B cell (primary cell): ENCODE measurements at regions not wholly inside any gene's neighbourhood (a gene's known extent, or its start where the extent isn't known, plus 50 kb on each side); places are given as distances from the start of the nearest gene placed in this dataset.

Experiments used
- ATAC-seq: fragments of 200-7000 bp; cut with Tn5 transposase; one replicate; pipeline ENCODE4 v1.10.0; 2021; ENCODE audit warnings: low read depth, mild to moderate bottlenecking, moderate number of reproducible peaks, moderate library complexity
- CTCF ChIA-PET: fragments of 350-600 bp; sonication (Branson Sonifier 250); formaldehyde crosslinking; loops from one replicate; lab custom pipeline; 2021; ENCODE audit warnings: antibody characterized with exemption, inconsistent platforms; lab: Charles Lee
- POLR2A ChIA-PET: fragments of 350-600 bp; sonication (Branson Sonifier 250); formaldehyde crosslinking; loops from one replicate; lab custom pipeline; 2021; ENCODE audit warnings: antibody characterized with exemption; lab: Charles Lee
- DNase-seq: peaks from one replicate; pipeline ENCODE4 v3.0.0; 2013
- H2AFZ ChIP-seq: 2 replicates; pipeline ENCODE4 v1.6.1; 2012; ENCODE audit warnings: mild to moderate bottlenecking, low read depth, low read length; ENCODE audit not compliant: insufficient read depth, poor library complexity, severe bottlenecking
- H3K27ac ChIP-seq, 2 donors: 1 replicate in 1 of 2; 2 replicates in 1 of 2; pipeline ENCODE4 v1.5.1; 2012 to 2013; ENCODE audit warnings: low read length in 2 of 2, mild to moderate bottlenecking in 2 of 2, moderate library complexity in 1 of 2
- H3K27me3 ChIP-seq, 4 experiments: fragments of 200-600 bp in 1 of 4; sonication (generic) in 1 of 4; replicated peaks in 1 of 4; 1 replicate in 2 of 4; 2 replicates in 2 of 4; pipeline versions ENCODE4 v1.6.1 to v1.7.0; 2013 to 2016; ENCODE audit warnings: low read length in 3 of 4, mild to moderate bottlenecking in 2 of 4, mixed read lengths in 1 of 4, moderate library complexity in 1 of 4; ENCODE audit not compliant: insufficient read depth in 4 of 4, control insufficient read depth in 3 of 4; ENCODE audit errors: control extremely low read depth in 1 of 4
- H3K36me3 ChIP-seq, 2 experiments: replicated peaks in 1 of 2; 1 replicate in 1 of 2; 2 replicates in 1 of 2; pipeline versions ENCODE4 v1.6.1 to v1.7.1; 2013; ENCODE audit warnings: low read length in 1 of 2; ENCODE audit not compliant: insufficient read depth in 2 of 2, control insufficient read depth in 1 of 2; ENCODE audit errors: control extremely low read depth in 1 of 2, extremely low read depth in 1 of 2
- H3K4me1 ChIP-seq, 2 donors: fragments of 200-600 bp in 1 of 2; sonication (generic) in 1 of 2; 1 replicate in 1 of 2; 2 replicates in 1 of 2; pipeline versions ENCODE4 v1.5.1 to v1.6.1; 2013 to 2017; ENCODE audit warnings: low read length in 2 of 2; ENCODE audit not compliant: control insufficient read depth in 2 of 2, insufficient read depth in 2 of 2
- H3K4me2 ChIP-seq: replicated peaks from 2 replicates; pipeline ENCODE3; 2012; ENCODE audit warnings: mild to moderate bottlenecking, low read depth, low read length; ENCODE audit not compliant: poor library complexity, severe bottlenecking
- H3K4me3 ChIP-seq, 5 experiments: fragments of 200-600 bp in 1 of 5; sonication (generic) in 1 of 5; 1 replicate in 3 of 5; 2 replicates in 2 of 5; pipeline versions ENCODE4 v1.5.1 to v1.7.0; 2011 to 2016; ENCODE audit warnings: low read length in 4 of 5, mild to moderate bottlenecking in 4 of 5, low read depth in 2 of 5, control low read depth in 1 of 5, moderate library complexity in 1 of 5; ENCODE audit not compliant: insufficient read depth in 1 of 5; ENCODE audit errors: control extremely low read depth in 1 of 5, extremely low read depth in 1 of 5
- H3K79me2 ChIP-seq: fragments of 200-600 bp; sonication (generic); one replicate; pipeline ENCODE4 v1.6.0; 2016; ENCODE audit warnings: low read length; ENCODE audit not compliant: control insufficient read depth, insufficient read depth
- H3K9ac ChIP-seq: fragments of 200-600 bp; sonication (generic); 2 replicates; pipeline ENCODE4 v1.6.1; 2017; ENCODE audit warnings: mild to moderate bottlenecking, low read length, moderate library complexity
- H3K9me3 ChIP-seq, 3 donors: one replicate each; pipeline versions ENCODE4 v1.6.1 to v1.7.1; 2013; ENCODE audit warnings: low read length in 2 of 3; ENCODE audit not compliant: control insufficient read depth in 2 of 3, insufficient read depth in 1 of 3; ENCODE audit errors: control extremely low read depth in 1 of 3
- H4K20me1 ChIP-seq: 2 replicates; pipeline ENCODE4 v1.6.0; 2012; ENCODE audit warnings: mild to moderate bottlenecking, low read length; ENCODE audit not compliant: insufficient read depth, control insufficient read depth, poor library complexity, severe bottlenecking
- H3K27ac Mint-ChIP-seq: one replicate; pipeline ENCODE4 v1.8.0; 2021; ENCODE audit warnings: mixed read lengths
- H3K27me3 Mint-ChIP-seq: one replicate; pipeline ENCODE4 v1.8.0; 2021; ENCODE audit warnings: mixed read lengths
- H3K4me1 Mint-ChIP-seq: one replicate; pipeline ENCODE4 v1.8.0; 2021; ENCODE audit warnings: mixed read lengths
- H3K4me3 Mint-ChIP-seq: one replicate; pipeline ENCODE4 v1.8.0; 2021; ENCODE audit warnings: mixed read lengths
- H3K9me3 Mint-ChIP-seq: one replicate; pipeline ENCODE4 v1.8.0; 2022; ENCODE audit warnings: mixed read lengths; ENCODE audit not compliant: insufficient read depth
- CTCF ChIP-seq: fragments of 200-600 bp; IDR thresholded peaks from one replicate; pipeline ENCODE4 v1.8.0; 2022; ENCODE audit warnings: antibody characterized with exemption, mild to moderate bottlenecking
- EZH2 ChIP-seq: IDR thresholded peaks from 2 replicates; pipeline ENCODE4 v1.6.1; 2012; ENCODE audit warnings: borderline replicate concordance, low read depth, mild to moderate bottlenecking, moderate library complexity, low read length; ENCODE audit not compliant: insufficient read depth, poor library complexity, severe bottlenecking
- WGBS: methylation state at CpG from one replicate; pipeline ENCODE4 v1.1.5; 2013; ENCODE audit warnings: missing lambda C conversion rate; ENCODE audit not compliant: insufficient coverage; 5-methylcytosine and 5-hydroxymethylcytosine counted together
- intact Hi-C: fragments of 100-400 bp; cut with micrococcal nuclease; formaldehyde crosslinking; loops from one replicate; pipeline ENCODE4 v1.10.0; 2022

GRCh38 chr6:102581378-102582124, 1188.0 kb downstream of the GRIK2 start:
- WGBS = 93% methylated on average over 10 of the region's 11 CpGs
- intact Hi-C loops = no loop called here
- no peak for ATAC-seq

More at GRCh38 chr6:102581378-102582124, 1188.0 kb downstream of the GRIK2 start:
- Histone ChIP-seq H3K27me3 (no peaks in the 10 kb centered on the region), H3K4me3 (no peak overlapping the region), H2AFZ (no peak overlapping the region), H3K27ac (no peak overlapping the region), H3K4me1 (no peaks in the 10 kb centered on the region), H3K36me3 (no peaks in the 10 kb centered on the region), H3K9ac (no peak overlapping the region), H3K4me2 (no peak overlapping the region), H3K9me3 (peaks cover 0 to 16% (median 0%) of the 10 kb centered on the region in 3 donors), H3K79me2 (no peaks in the 10 kb centered on the region), H4K20me1 (no peaks in the 10 kb centered on the region)
- ChIA-PET POLR2A (no interaction called here), CTCF (no interaction called here)
- no peak for DNase-seq
- Mint-ChIP-seq H3K4me3 (no peak overlapping the region), H3K27ac (no peak overlapping the region), H3K4me1 (no peaks in the 10 kb centered on the region), H3K9me3 (no peaks in the 10 kb centered on the region), H3K27me3 (no peaks in the 10 kb centered on the region)
- TF ChIP-seq CTCF (no peak), EZH2 (no peak)
